ENCODE measurements at regions not wholly inside any gene's neighbourhood (a gene's known extent, or its start where the extent isn't known, plus 50 kb on each side); places are given as distances from the start of the nearest gene placed in this dataset.

DNA sequence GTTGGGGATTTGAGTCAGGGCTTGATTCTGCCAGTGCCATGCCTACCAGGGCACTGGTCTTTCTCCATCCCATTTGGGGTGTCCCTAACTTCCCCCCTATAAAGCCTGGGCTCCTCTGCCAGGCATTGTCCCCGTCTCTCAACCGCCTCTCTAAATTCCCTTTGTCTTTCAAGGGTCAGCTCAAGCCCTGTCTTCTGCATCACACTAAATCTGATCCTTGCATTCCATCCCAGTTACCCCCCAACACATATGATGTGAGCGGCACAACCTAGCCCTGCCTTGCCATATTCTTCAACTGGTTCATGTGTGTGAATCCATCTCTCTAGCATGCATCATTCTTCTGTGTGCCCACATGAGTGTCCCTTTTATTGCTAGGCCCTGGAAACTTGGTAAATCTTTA, 480.9 kb downstream of the ZNF536 start:
- no peak overlapping the region for H3K27ac ChIP-seq
- no peaks in the 10 kb centered on the region for H3K36me3 ChIP-seq
- H3K4me3 ChIP-seq = no peak overlapping the region
- 84 to 97% methylated on average over 3 of the region's 3 CpGs for WGBS, 2 donors (ENCODE audit: low coverage in 1 of 2)
- no peak for TF ChIP-seq POLR2A (IDR thresholded peaks at IDR 0.05)
- H3K4me1 ChIP-seq = peaks cover 0 to 9% (median 0%) of the 10 kb centered on the region in 3 donors
- H3K27me3 ChIP-seq = peaks cover 5% of the 10 kb centered on the region
- no peaks in the 10 kb centered on the region for H3K9me3 ChIP-seq
- ATAC-seq = no peak

DNA sequence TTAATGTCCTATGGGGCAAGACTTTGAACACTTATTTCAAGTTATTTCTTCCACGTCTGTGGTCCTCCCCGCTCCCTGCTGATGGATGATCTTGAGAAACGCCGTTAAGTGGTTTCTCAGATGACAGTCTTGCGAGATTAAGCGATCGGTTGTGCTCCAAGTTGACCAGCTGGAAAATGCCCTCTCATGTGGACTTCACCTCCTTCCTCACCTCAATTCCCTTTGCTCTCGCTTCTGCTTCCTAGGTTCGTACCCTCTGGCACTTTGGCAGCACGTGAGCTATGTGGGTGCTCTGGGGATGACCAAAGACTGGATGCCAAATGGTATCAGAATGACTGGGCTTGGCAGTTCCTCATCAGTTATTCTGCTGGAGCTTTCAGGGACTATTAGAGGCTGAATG, 480.0 kb downstream of the ZNF536 start:
- no peak overlapping the region for H3K4me3 ChIP-seq
- TF ChIP-seq, protein P1, sequence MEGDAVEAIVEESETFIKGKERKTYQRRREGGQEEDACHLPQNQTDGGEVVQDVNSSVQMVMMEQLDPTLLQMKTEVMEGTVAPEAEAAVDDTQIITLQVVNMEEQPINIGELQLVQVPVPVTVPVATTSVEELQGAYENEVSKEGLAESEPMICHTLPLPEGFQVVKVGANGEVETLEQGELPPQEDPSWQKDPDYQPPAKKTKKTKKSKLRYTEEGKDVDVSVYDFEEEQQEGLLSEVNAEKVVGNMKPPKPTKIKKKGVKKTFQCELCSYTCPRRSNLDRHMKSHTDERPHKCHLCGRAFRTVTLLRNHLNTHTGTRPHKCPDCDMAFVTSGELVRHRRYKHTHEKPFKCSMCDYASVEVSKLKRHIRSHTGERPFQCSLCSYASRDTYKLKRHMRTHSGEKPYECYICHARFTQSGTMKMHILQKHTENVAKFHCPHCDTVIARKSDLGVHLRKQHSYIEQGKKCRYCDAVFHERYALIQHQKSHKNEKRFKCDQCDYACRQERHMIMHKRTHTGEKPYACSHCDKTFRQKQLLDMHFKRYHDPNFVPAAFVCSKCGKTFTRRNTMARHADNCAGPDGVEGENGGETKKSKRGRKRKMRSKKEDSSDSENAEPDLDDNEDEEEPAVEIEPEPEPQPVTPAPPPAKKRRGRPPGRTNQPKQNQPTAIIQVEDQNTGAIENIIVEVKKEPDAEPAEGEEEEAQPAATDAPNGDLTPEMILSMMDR (IDR thresholded peaks at IDR 0.05) = no peak
- TF ChIP-seq POLR2AphosphoS5 (IDR thresholded peaks at IDR 0.05) = no peak
- TF ChIP-seq EP300 (IDR thresholded peaks at IDR 0.05) = no peak
- TF ChIP-seq POLR2A (IDR thresholded peaks at IDR 0.05) = no peak
- no peak for ATAC-seq
- peaks cover 5% of the 10 kb centered on the region for H3K27me3 ChIP-seq
- H3K36me3 ChIP-seq = no peaks in the 10 kb centered on the region
- H3K27ac ChIP-seq = no peak overlapping the region
- 90 to 91% methylated on average over 6 to 8 of the region's 10 CpGs for WGBS, 2 donors (ENCODE audit: low coverage in 1 of 2)
- no peaks in the 10 kb centered on the region for H3K9me3 ChIP-seq
- H3K4me1 ChIP-seq = peaks cover 0 to 9% (median 0%) of the 10 kb centered on the region in 3 donors

GRCh38 chr19:30851646-30852045, 479.5 kb downstream of the ZNF536 start:
- ATAC-seq = no peak
- no peaks in the 10 kb centered on the region for H3K9me3 ChIP-seq
- no peak overlapping the region for H3K4me3 ChIP-seq
- WGBS, 2 donors (ENCODE audit: low coverage in 1 of 2) = 100% methylated on average over 1 of the region's 2 CpGs
- peaks cover 5% of the 10 kb centered on the region for H3K27me3 ChIP-seq
- peaks cover 0 to 9% (median 0%) of the 10 kb centered on the region in 3 donors for H3K4me1 ChIP-seq
- no peak overlapping the region for H3K27ac ChIP-seq
- TF ChIP-seq EP300 (IDR thresholded peaks at IDR 0.05) = no peak
- no peak for TF ChIP-seq POLR2A (IDR thresholded peaks at IDR 0.05)
- TF ChIP-seq, protein P1 (IDR thresholded peaks at IDR 0.05) = no peak
- no peak for TF ChIP-seq POLR2AphosphoS5 (IDR thresholded peaks at IDR 0.05)
- no peaks in the 10 kb centered on the region for H3K36me3 ChIP-seq

- H3K27ac ChIP-seq = no peak overlapping the region
- no peak overlapping the region for H3K4me3 ChIP-seq
- H3K36me3 ChIP-seq = no peaks in the 10 kb centered on the region
- WGBS, 2 donors (ENCODE audit: low coverage in 1 of 2) = 38% methylated on average over 7 to 8 of the region's 9 CpGs
- ATAC-seq = no peak
- H3K27me3 ChIP-seq = no peaks in the 10 kb centered on the region
- TF ChIP-seq POLR2AphosphoS5 (IDR thresholded peaks at IDR 0.05) = peak; percentile 10
- TF ChIP-seq, protein P1 (IDR thresholded peaks at IDR 0.05) = no peak
- H3K9me3 ChIP-seq = no peaks in the 10 kb centered on the region
- peaks cover 0 to 9% (median 0%) of the 10 kb centered on the region in 3 donors for H3K4me1 ChIP-seq
These were observed 476.6 kb downstream of the ZNF536 start for GRCh38 chr19:30848636-30849425.

DNA sequence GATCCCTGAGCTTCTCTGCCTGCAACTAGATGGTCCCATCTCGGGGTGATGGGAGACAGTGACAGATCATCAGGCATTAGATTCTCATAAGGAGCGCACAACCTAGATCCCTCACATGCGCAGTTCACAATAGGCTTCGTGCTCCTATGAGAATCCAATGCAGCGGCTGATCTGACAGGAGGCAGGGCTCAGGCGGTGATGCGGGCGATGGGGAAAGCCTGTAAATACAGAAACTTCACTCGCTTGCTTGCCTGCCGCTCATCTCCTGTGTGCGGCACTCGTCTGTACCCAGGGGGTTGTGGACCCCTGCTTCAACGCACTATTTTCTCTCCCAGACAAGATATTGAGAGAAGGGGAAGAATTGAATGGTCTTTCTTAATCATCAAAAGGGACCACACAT, 473.9 kb downstream of the ZNF536 start:
- Histone ChIP-seq H3K27me3 (no peaks in the 10 kb centered on the region), H3K4me3 (no peak overlapping the region), H3K4me1 (peaks cover 0 to 9% (median 0%) of the 10 kb centered on the region in 3 donors), H3K36me3 (no peaks in the 10 kb centered on the region), H3K9me3 (no peaks in the 10 kb centered on the region), H3K27ac (no peak overlapping the region)
- TF ChIP-seq POLR2A (IDR thresholded peaks at IDR 0.05) = no peak
- TF ChIP-seq EP300 (IDR thresholded peaks at IDR 0.05) = no peak
- TF ChIP-seq, protein P1 (IDR thresholded peaks at IDR 0.05) = no peak
- no peak for TF ChIP-seq POLR2AphosphoS5 (IDR thresholded peaks at IDR 0.05)
- WGBS, 2 donors (ENCODE audit: low coverage in 1 of 2) = 91 to 98% methylated on average over 8 to 12 of the region's 13 CpGs
- ATAC-seq = no peak

All from gastroesophageal sphincter (tissue), 4 donors.